ENCODE measurements at regions not wholly inside any gene's neighbourhood (a gene's known extent, or its start where the extent isn't known, plus 50 kb on each side); places are given as distances from the start of the nearest gene placed in this dataset.

DNA sequence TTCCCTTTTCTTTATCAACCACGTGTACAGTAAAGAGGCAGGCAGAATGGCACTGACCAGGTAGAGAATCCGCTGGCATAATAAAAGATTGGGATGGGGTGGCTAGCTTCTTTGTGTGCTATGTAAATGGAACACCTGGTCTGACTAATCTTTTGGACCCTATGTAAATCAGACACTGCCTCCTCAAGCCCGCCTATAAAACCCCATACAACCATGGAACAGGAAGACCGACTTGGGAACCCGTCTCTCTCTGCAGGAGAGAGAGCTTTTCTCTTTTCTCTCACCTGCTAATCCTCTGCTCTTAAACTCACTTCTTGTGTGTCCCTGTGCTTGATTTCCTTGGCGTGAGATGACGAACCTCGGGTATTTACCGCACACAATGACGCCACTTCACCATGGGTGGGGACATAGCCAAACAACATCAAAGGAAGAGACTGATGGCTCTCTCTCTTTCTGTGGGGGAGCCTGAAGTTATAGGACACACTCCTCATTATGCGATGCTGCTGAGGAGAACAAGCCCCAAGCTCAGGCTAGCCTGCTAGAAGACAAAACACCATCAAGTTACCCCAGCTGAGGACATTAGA lies 94.2 kb downstream of the ARL5B start:
- H3K27ac Mint-ChIP-seq (ENCODE audit: unreplicated experiment): no peak overlapping the region

DNA sequence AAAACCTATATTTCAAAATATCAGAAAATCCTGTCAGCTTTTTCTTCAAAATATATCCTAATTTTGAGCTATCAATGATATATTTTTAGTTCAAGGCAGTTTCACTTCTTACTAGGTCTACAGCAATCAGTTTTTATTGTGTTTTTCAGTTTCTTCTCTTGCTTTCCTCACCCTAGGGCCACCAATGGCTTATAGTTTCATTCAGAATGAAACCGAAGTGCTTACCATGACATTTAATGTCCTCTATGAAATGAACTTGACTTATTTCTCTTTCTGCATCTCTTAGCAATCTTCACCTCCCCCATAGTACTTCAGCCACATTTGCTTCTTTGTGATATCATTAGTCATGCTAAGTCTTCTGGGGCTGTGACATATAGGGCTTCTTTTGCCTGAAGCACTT lies 100.3 kb downstream of the ARL5B start:
- CTCF ChIA-PET: no interaction called here
- no peaks in the 10 kb centered on the region for H3K36me3 Mint-ChIP-seq (ENCODE audit: insufficient read depth, unreplicated experiment)
- H3K4me3 Mint-ChIP-seq (ENCODE audit: low read depth, unreplicated experiment): no peak overlapping the region
- DNase-seq: no peak
- H3K27ac Mint-ChIP-seq (ENCODE audit: unreplicated experiment): no peak overlapping the region
- no TSS peak for BruUV-seq (replicated peaks)
- no peaks in the 10 kb centered on the region for H3K4me1 Mint-ChIP-seq (ENCODE audit: low read depth, unreplicated experiment)
- intact Hi-C loops (cut with micrococcal nuclease; ENCODE audit: unreplicated experiment): no loop called here
- TF ChIP-seq, protein P1, sequence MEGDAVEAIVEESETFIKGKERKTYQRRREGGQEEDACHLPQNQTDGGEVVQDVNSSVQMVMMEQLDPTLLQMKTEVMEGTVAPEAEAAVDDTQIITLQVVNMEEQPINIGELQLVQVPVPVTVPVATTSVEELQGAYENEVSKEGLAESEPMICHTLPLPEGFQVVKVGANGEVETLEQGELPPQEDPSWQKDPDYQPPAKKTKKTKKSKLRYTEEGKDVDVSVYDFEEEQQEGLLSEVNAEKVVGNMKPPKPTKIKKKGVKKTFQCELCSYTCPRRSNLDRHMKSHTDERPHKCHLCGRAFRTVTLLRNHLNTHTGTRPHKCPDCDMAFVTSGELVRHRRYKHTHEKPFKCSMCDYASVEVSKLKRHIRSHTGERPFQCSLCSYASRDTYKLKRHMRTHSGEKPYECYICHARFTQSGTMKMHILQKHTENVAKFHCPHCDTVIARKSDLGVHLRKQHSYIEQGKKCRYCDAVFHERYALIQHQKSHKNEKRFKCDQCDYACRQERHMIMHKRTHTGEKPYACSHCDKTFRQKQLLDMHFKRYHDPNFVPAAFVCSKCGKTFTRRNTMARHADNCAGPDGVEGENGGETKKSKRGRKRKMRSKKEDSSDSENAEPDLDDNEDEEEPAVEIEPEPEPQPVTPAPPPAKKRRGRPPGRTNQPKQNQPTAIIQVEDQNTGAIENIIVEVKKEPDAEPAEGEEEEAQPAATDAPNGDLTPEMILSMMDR (IDR thresholded peaks at IDR 0.05; ENCODE audit: unreplicated experiment): no peak
- no peaks in the 10 kb centered on the region for H3K9me3 Mint-ChIP-seq (ENCODE audit: low read depth, unreplicated experiment)
- no peaks in the 10 kb centered on the region for H3K27me3 Mint-ChIP-seq (ENCODE audit: unreplicated experiment)

More for the DNA sequence above, 94.2 kb downstream of the ARL5B start:
- Mint-ChIP-seq H3K4me1 (ENCODE audit: low read depth, unreplicated experiment) (no peaks in the 10 kb centered on the region), H3K27me3 (ENCODE audit: unreplicated experiment) (no peaks in the 10 kb centered on the region), H3K4me3 (ENCODE audit: low read depth, unreplicated experiment) (no peak overlapping the region), H3K9me3 (ENCODE audit: low read depth, unreplicated experiment) (no peaks in the 10 kb centered on the region), H3K36me3 (ENCODE audit: insufficient read depth, unreplicated experiment) (no peaks in the 10 kb centered on the region)
- no peak for DNase-seq
- TF ChIP-seq, protein P1 (IDR thresholded peaks at IDR 0.05; ENCODE audit: unreplicated experiment): no peak
- intact Hi-C loops (cut with micrococcal nuclease; ENCODE audit: unreplicated experiment): no loop called here
- BruUV-seq (replicated peaks): no TSS peak
- CTCF ChIA-PET: no interaction called here

DNA sequence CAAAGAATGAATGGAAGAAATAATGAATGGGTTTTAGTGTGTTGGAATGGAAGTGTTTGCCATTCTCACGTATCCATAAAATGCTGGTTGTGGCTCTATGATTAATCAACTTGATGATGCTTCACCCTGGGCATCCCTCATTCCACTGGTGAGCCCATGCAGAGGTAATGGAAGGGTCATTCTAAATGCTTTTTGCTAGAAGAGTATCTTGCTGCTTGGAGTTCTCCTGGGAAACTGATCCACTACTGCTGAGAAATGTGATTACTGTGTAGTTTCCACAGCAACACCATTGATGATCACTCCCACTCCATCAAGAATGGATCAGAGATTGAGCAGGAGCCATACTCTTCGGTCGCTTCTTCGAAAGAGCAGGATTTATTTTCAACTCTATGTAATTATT lies 101.6 kb downstream of the ARL5B start:
- Mint-ChIP-seq H3K27me3 (ENCODE audit: unreplicated experiment) (no peaks in the 10 kb centered on the region), H3K4me3 (ENCODE audit: low read depth, unreplicated experiment) (no peak overlapping the region), H3K9me3 (ENCODE audit: low read depth, unreplicated experiment) (no peaks in the 10 kb centered on the region), H3K27ac (ENCODE audit: unreplicated experiment) (no peak overlapping the region), H3K4me1 (ENCODE audit: low read depth, unreplicated experiment) (no peaks in the 10 kb centered on the region), H3K36me3 (ENCODE audit: insufficient read depth, unreplicated experiment) (no peaks in the 10 kb centered on the region)
- no TSS peak for BruUV-seq (replicated peaks)
- intact Hi-C loops (cut with micrococcal nuclease; ENCODE audit: unreplicated experiment): no loop called here
- TF ChIP-seq, protein P1 (IDR thresholded peaks at IDR 0.05; ENCODE audit: unreplicated experiment): no peak
- CTCF ChIA-PET: no interaction called here
- no peak for DNase-seq

DNA sequence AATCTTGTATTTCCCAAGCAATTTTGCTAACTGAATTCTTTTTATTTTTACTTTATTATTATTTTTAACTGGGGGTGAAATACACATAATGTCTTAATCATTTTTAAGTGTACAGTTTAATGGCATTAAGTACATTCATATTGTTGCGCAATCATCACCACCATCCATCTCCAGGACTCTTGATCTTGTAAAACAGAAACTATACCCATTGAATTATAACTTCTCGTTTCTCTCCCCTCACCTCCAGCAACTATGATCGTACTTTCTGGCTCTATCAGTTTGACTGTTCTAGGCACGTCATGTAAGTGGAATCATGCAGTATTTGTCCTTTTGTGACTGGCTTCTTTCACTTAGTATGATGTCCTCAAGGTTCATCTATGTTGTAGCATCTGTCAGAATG lies 108.8 kb downstream of the ARL5B start:
- Mint-ChIP-seq H3K4me1 (ENCODE audit: low read depth, unreplicated experiment) (no peaks in the 10 kb centered on the region), H3K4me3 (ENCODE audit: low read depth, unreplicated experiment) (no peak overlapping the region), H3K9me3 (ENCODE audit: low read depth, unreplicated experiment) (peaks cover 3% of the 10 kb centered on the region), H3K36me3 (ENCODE audit: insufficient read depth, unreplicated experiment) (no peaks in the 10 kb centered on the region), H3K27me3 (ENCODE audit: unreplicated experiment) (no peaks in the 10 kb centered on the region), H3K27ac (ENCODE audit: unreplicated experiment) (no peak overlapping the region)
- TF ChIP-seq, protein P1 (IDR thresholded peaks at IDR 0.05; ENCODE audit: unreplicated experiment): no peak
- DNase-seq: no peak
- intact Hi-C loops (cut with micrococcal nuclease; ENCODE audit: unreplicated experiment): no loop called here
- BruUV-seq (replicated peaks): no TSS peak
- CTCF ChIA-PET: no interaction called here
